NCI-H2171 (cell line): ENCODE measurements at regions not wholly inside any gene's neighbourhood (a gene's known extent, or its start where the extent isn't known, plus 50 kb on each side); places are given as distances from the start of the nearest gene placed in this dataset.
"Not testable (repeated sequence)": the region's sequence is repeated elsewhere in the genome, so short reads cannot be mapped to it uniquely, and the experiment has no call there.

Experiments used
- DNase-seq: peaks from one replicate; lab custom pipeline; 2025; lab: John Stamatoyannopoulos, UW

GRCh38 chr12:9336375-9337011, 128.3 kb upstream of the PZP start:
- DNase-seq: not testable (repeated sequence)

- DNase-seq: no peak
Observed at GRCh38 chr12:9335867-9336266, 127.7 kb upstream of the PZP start.

DNA sequence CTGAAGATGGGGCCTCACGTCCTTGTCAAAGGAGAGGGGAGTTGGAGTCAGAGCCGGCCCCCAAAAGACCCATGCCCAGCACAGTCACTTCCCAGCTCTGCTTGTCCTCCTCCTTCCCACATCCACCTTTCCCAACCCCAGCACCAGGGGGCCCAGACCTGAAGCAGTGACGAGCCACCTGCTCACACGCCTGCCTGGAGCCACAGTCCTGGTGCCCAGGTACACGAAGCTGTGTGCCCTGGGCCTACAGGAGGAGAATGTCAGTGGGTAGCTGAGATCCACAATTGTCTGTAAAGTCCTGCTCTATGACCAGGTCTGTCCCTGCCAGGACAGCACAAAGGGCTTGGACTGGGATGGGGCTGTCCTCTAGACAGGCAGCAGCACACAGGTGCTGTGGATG, 126.8 kb upstream of the PZP start:
- DNase-seq: no peak

DNA sequence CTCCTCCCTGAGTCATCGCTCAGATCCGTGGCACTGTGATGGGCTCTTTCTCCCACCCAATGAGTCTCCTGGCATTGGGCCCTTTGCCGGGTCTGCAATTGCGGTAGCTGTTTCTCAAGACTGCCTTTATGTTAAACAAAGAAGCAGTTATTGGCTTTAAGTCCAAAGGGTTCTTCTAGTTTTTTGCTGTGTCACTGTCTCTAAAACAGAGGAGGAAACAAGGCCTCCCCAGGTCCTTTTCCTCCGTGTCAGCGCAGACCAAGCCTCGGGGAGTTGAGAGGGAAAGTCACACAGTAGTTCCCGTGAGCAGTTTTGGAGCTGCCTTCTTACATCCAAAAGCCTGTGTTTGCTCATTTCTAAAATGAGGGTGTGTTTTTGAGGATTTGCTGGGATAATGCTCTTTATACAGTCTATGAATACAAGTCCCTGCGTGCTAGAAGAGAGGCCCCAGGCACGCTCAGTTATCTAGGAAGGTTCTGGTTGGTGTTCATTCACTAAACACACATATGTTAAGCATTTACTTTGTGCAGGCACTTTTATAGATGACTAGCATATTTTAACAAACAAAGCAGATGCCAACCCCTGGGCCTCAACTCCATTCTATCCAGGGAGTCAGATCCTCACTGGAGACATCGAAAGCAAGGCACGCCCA, 126.0 kb upstream of the PZP start:
- no peak for DNase-seq

- DNase-seq: no peak
Observed at GRCh38 chr12:9333161-9333560, 125.0 kb upstream of the PZP start.

- DNase-seq: no peak
Observed at GRCh38 chr12:9332564-9332963, 124.4 kb upstream of the PZP start.

DNA sequence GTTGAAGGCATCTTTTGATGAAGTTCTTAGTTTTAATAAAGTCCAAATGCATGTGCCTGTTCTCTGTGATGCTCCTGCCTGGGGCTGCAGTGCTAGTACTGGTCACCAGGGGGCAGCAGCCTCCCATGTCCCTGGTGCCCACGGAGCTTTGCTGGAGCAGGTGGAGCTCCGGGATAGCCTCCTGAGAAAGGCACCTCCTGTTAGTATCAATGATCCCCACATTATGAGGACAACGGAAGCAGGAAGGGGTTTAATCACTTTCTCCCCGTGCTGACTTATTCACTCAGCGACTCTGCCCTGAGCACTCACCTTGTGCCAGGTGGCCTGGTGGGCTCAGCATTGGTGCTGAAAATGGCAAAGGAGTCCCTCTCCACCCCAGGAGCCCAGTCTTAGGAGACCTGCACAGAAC, 123.0 kb upstream of the PZP start:
- no peak for DNase-seq

- no peak for DNase-seq
Observed at GRCh38 chr12:9329019-9329418, 120.8 kb upstream of the PZP start.

DNA sequence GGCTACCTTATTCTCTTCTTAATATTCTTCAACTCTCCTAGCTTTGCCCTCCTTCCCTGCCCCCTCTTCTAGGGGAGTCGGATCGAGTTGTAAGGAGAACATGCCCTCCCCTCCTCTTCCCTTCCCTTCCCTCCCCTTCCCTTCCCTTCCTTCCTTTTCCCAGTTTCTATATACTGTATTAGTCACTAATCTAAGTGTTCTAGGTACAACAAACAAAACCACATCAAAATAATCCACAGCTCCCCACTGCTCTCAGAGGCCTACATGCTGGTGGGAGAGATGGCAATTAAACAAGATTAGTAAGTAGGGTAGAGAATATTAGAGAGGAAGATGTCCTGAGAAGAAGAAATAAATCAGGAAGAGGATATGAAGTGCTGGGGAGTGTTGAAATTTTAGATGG, 119.9 kb upstream of the PZP start:
- no peak for DNase-seq

DNA sequence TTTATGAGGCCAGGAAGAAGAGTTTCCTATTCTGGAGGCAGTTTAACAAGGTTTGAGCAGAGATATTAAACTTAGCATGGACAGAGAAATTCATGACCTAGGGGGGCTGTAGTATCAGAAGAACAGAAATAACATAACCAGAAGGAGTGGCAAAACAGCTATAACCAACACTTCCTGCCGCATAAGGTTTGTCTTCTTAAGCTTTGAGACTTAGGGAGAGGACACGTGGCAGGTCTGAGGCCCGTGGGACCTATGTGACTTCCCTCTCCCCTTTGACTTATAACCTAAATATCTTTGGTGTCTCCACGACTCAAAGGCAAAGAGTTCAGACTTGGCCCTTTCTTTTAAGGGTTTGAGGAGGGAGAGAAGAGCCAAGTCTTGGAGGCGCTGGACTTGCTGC, 119.1 kb upstream of the PZP start:
- DNase-seq: no peak

GRCh38 chr12:9326849-9327248, 118.7 kb upstream of the PZP start:
- DNase-seq: not testable (repeated sequence)

DNA sequence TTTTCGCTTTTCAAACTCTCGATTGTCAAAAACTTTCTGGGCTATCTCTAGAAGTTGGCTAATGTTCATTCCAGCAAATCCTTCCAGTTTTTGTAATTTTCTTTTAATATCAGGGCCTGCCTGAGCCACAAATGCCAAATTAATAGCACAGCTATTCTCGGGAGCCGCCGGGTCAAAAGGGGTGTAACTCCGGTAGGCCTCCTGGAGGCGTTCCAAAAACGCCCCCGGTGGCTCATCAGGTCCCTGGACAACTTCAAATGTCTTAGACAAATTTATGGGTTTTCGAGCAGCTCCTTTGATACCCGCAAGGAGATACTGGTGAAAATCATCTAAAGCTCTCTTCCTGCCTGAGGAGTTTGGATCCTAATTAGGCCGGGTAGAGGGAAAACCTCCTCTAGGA, 117.9 kb upstream of the PZP start:
- no peak for DNase-seq

DNA sequence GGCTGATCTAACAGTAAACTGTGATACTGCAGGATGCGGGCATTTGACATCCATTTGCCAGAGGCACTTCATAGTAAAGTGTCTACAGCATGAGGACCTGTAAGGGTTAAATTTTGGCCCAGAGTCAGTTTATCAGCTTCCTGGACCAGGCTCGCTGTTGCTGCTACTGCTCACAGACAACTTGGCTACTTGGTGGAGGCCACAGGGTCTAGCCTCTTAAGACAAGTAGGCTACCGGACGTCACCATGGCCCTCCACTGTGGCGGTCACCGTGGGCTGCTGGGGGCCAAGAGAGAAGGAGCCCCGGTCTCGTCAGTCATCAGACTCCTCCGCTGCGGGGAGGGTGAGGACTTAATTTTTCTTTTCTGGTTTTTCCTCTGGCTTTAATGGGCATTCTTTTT, 117.3 kb upstream of the PZP start:
- DNase-seq: no peak

DNA sequence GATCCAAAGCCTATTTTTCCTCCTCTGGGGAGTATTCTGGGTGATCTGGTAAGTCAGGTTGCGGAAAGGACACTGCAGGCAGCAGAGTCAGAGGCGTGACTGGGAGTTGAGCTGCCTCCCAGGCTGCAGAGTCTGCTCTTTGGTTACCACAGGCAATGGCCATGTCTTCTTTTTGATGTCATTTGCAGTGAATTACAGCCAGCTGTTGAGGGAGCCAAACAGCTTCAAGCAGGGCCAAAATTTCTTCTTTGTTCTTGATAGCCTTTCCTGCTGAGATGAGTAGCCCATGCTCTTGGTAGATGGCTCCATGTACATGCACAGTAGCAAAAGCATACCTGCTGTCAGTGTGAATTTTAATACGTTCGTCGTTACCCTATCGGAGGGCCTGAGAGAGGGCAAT, 116.6 kb upstream of the PZP start:
- no peak for DNase-seq

DNA sequence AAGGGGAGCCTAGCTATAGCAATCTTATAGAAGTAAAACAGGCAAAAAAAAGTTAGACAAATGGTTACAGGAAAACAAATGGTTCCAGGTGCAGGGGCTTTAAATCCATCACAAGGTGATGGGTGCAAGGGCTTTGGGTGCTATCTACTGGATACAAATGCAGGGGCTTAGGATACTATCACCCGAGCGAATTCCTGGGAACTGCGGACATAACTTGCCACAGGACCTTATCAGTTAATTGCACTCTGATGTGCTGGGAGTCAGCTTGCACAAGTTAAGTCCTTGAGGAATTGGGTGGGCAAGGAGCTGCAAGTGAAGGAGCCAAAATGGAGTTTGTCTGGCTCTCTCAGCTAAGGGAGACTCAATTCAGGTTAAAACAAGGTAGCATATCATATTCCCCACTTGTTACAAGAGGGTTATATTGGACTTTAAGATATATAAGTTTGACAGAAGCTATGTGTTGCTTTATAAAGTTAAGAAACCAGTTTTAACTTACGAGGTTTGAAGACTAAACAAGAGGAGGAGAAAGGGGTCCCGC, 115.0 kb upstream of the PZP start:
- DNase-seq: no peak

DNA sequence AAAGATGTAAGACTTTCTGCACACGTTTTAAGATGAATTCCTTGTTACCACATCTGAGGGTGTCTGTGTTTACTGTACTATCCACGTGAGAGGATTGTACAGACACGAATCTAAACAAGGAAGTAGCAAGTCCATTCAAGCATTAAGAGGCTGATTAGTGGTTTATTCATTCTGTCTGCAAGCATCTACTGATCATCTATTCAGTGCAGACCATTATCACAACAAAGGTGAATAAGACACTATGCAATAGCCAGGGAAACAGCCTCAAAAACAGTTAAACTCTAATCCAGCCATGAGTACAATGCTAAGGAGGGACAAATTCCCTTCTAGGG, 111.6 kb upstream of the PZP start:
- no peak for DNase-seq

GRCh38 chr12:9319044-9319841, 111.0 kb upstream of the PZP start:
- DNase-seq: no peak

DNA sequence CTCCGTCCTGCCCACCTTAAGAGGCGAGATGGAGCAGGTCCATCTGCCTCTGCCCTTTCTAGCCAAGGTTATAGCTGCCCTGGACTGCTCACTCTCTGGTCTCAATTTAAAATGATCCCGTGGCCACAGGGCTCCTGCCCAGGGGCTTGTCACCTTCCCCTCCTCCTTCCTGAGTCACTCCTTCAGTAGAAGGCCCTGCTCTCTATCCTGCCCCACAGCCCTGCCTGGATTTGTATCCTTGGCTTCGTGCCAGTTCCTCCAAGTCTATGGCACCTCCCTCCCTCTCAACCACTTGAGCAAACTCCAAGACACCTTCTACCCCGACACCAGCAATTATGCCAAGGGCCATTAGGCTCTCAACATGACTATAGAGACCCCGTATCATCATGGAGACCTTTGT, 105.3 kb upstream of the PZP start:
- DNase-seq: not testable (repeated sequence)

DNA sequence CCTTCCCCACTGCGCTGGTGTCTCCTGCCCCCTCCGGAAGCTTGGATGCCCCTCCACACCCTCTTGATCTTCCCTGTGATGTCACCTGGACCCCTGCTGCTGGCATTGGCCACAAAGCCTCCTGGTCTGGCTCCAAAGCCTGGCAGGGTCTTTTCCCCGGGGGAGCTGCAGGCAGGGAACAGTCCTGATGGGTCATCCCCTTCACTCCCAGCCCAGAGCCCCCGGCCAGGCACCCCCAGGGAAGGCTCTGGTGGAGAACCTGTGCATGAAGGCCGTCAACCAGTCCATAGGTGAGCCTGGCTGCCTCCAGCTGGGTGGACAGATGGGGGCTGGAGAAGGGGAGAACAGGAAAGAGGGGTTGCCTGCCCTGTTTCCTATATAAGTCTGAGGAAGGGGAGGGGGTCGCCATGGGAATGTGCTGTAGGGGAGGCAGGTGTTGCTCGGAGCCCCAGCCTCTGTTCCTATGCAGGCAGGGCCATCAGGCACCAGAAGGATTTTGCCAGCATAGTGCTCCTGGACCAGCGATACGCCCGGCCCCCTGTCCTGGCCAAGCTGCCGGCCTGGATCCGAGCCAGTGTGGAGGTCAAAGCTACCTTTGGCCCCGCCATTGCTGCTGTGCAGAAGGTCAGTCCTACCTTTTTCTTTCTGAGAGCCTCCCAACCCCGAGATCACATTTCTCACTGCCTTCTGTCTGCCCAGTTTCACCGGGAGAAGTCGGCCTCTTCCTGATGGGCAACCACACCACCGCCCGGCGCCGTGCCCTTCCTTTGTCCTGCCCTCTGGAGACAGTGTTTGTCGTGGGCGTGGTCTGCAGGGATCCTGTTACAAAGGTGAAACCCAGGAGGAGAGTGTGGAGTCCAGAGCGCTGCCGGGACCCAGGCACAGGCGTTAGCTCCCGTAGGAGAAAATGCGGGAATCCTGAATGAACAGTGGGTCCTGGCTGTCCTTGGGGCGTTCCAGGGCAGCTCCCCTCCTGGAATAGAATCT, 104.5 kb upstream of the PZP start:
- not testable (repeated sequence) for DNase-seq

DNA sequence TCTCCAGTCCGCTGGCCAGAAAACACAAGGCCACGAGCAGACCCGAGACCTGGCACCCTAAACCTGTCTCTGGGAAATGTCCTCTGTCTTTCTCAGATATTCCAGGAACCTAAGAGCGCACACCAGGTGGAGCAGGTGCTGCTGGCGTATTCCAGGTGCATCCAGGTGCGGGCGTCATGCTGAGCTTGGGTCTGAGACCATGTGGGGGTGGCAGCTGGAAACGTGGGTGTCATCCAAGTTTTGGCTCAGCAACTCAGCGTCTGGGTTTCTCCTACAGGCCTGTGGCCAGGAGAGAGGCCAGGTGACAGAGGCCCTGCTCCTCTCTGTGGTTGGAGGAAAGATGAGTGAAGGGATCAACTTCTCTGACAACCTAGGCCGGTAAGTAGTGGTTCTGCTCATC, 103.3 kb upstream of the PZP start:
- not testable (repeated sequence) for DNase-seq

DNA sequence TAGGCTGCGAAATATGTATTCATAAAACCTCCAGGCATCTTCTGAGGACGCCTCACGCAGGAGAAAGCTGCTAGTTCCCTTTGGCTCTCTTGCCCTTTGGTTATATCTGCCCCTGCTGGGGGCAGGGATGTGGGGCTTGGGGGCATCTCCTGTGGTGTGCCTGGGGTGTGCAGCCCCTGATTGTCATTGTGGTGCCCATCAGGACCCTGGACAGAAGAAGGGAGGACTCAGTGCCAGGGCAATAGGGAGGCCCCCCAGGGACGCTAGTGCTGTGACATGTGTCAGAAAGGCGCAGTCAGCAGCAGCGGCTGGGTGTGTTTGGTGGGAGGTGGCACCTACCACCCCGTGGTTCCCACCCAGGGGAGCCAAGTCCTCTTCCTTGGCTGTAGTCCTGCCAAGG, 102.5 kb upstream of the PZP start:
- not testable (repeated sequence) for DNase-seq

DNA sequence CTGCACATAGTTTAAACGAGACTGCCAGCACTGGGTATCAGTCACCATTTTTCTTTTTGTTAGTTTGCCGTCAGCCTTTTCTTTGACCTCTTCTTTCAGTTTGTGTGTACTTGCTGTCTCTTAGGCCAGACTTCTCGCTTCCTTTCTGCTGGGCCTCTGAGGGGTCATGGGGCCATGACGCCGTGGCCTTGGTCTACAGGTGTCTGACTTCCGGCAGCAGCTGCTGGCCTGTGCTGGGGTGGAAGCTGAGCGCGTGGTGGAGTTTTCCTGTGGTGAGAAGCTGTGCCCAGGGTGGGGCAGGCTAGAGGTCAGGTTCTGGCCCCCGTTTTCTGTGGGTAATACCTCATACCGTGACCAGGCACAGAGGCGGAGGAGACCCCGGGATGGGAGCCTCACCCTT, 101.6 kb upstream of the PZP start:
- not testable (repeated sequence) for DNase-seq
